Gastroesophageal sphincter (tissue), 4 donors: ENCODE measurements at regions not wholly inside any gene's neighbourhood (a gene's known extent, or its start where the extent isn't known, plus 50 kb on each side); places are given as distances from the start of the nearest gene placed in this dataset.

Experiments
- ATAC-seq: fragments of 150-250 bp; one replicate; pipeline ENCODE4 v1.9.1; 2016; ENCODE audit warnings: mild to moderate bottlenecking, moderate library complexity
- H3K27ac ChIP-seq, 4 donors: fragments of 200-600 bp; sonication (generic) in 3 of 4; 1 replicate in 3 of 4; 2 replicates in 1 of 4; pipeline ENCODE4 v1.5.1; 2016 to 2019
- H3K27me3 ChIP-seq: fragments of 200-600 bp; sonication (generic); one replicate; pipeline ENCODE4 v1.5.1; 2019
- H3K36me3 ChIP-seq, 2 donors: fragments of 200-600 bp; sonication (generic); one replicate each; pipeline ENCODE4 v1.5.1; 2019; ENCODE audit warnings: control low read depth in 1 of 2
- H3K4me1 ChIP-seq, 3 donors: fragments of 200-600 bp; sonication (generic); 1 replicate in 2 of 3; 2 replicates in 1 of 3; pipeline ENCODE4 v1.5.1; 2016 to 2019; ENCODE audit warnings: control low read depth in 2 of 3
- H3K4me3 ChIP-seq, 2 donors: fragments of 200-600 bp; sonication (generic); one replicate each; pipeline ENCODE4 v1.5.1; 2019; ENCODE audit warnings: mild to moderate bottlenecking in 1 of 2, moderate library complexity in 1 of 2
- H3K9me3 ChIP-seq, 3 donors: fragments of 200-600 bp; sonication (generic); one replicate each; pipeline ENCODE4 v1.5.1; 2017 to 2019; ENCODE audit warnings: control low read depth in 2 of 3
- CTCF ChIP-seq, 4 experiments: fragments of 200-600 bp in 2 of 4; fragments of 450-650 bp in 2 of 4; sonication (generic) in 1 of 4; IDR thresholded peaks; one replicate each; pipeline ENCODE4 v1.5.1; 2017 to 2019; ENCODE audit warnings: antibody characterized with exemption in 4 of 4, mild to moderate bottlenecking in 2 of 4, moderate library complexity in 2 of 4
- EP300 ChIP-seq: sonication (generic); formaldehyde crosslinking; IDR thresholded peaks from one replicate; pipeline ENCODE4 v1.6.1; 2017; ENCODE audit warnings: antibody characterized with exemption, mild to moderate bottlenecking
- POLR2A ChIP-seq, 2 donors: fragments of 450-650 bp; IDR thresholded peaks; one replicate each; pipeline ENCODE4 v1.6.1; 2017; ENCODE audit warnings: antibody characterized with exemption in 2 of 2, mild to moderate bottlenecking in 2 of 2, moderate library complexity in 1 of 2
- POLR2AphosphoS5 ChIP-seq: sonication (generic); formaldehyde crosslinking; IDR thresholded peaks from one replicate; pipeline ENCODE4 v1.6.1; 2017; ENCODE audit warnings: antibody characterized with exemption
- WGBS, 2 donors: methylation state at CpG; one replicate each; pipeline ENCODE4 v1.1.5; 2018; ENCODE audit warnings: low coverage in 1 of 2; 5-methylcytosine and 5-hydroxymethylcytosine counted together

GRCh38 chr3:16720367-16720940 is 115.2 kb upstream of the DAZL start:
- H3K9me3 ChIP-seq = no peaks in the 10 kb centered on the region
- no peak overlapping the region for H3K27ac ChIP-seq
- no peaks in the 10 kb centered on the region for H3K27me3 ChIP-seq
- no peaks in the 10 kb centered on the region for H3K4me1 ChIP-seq
- ATAC-seq = no peak
- 42 to 56% methylated on average over 3 of the region's 3 CpGs for WGBS, 2 donors
- no peaks in the 10 kb centered on the region for H3K36me3 ChIP-seq
- TF ChIP-seq EP300 = no peak
- TF ChIP-seq CTCF (IDR thresholded peaks at IDR 0.05) = no peak
- TF ChIP-seq POLR2A (IDR thresholded peaks at IDR 0.05) = no peak
- TF ChIP-seq POLR2AphosphoS5 = no peak
- H3K4me3 ChIP-seq = no peak overlapping the region

GRCh38 chr3:16721494-16721893 is 116.3 kb upstream of the DAZL start:
- no peaks in the 10 kb centered on the region for H3K27me3 ChIP-seq
- H3K4me3 ChIP-seq = no peak overlapping the region
- no peaks in the 10 kb centered on the region for H3K4me1 ChIP-seq
- no peak overlapping the region for H3K27ac ChIP-seq
- H3K36me3 ChIP-seq = no peaks in the 10 kb centered on the region
- ATAC-seq = no peak
- TF ChIP-seq CTCF (IDR thresholded peaks at IDR 0.05) = no peak
- no peak for TF ChIP-seq EP300
- no peak for TF ChIP-seq POLR2AphosphoS5
- no peak for TF ChIP-seq POLR2A (IDR thresholded peaks at IDR 0.05)
- H3K9me3 ChIP-seq = peaks cover 0 to 8% (median 0%) of the 10 kb centered on the region in 3 donors
- whole genome bisulfite sequencing, 2 donors = 81 to 91% methylated on average over 1 to 3 of the region's 3 CpGs

- ATAC-seq = no peak
- Histone ChIP-seq H3K27ac (no peak overlapping the region), H3K36me3 (no peaks in the 10 kb centered on the region), H3K27me3 (no peaks in the 10 kb centered on the region), H3K4me1 (no peaks in the 10 kb centered on the region), H3K9me3 (peaks cover 0 to 11% (median 0%) of the 10 kb centered on the region in 3 donors), H3K4me3 (no peak overlapping the region)
- TF ChIP-seq EP300 (no peak), POLR2AphosphoS5 (no peak), POLR2A (IDR thresholded peaks at IDR 0.05) (no peak), CTCF (IDR thresholded peaks at IDR 0.05) (no peak)
- WGBS, 2 donors = 50 to 100% methylated on average over 1 of the region's 1 CpG
These were observed 118.8 kb upstream of the DAZL start for GRCh38 chr3:16723978-16724377.

GRCh38 chr3:16724487-16724886 is 119.3 kb upstream of the DAZL start:
- 56 to 93% methylated on average over 3 of the region's 3 CpGs for whole genome bisulfite sequencing, 2 donors
- Histone ChIP-seq H3K9me3 (peaks cover 0 to 11% (median 0%) of the 10 kb centered on the region in 3 donors), H3K27me3 (no peaks in the 10 kb centered on the region), H3K4me1 (no peaks in the 10 kb centered on the region), H3K27ac (no peak overlapping the region), H3K4me3 (no peak overlapping the region), H3K36me3 (no peaks in the 10 kb centered on the region)
- TF ChIP-seq CTCF (IDR thresholded peaks at IDR 0.05) (no peak), EP300 (no peak), POLR2AphosphoS5 (no peak), POLR2A (IDR thresholded peaks at IDR 0.05) (no peak)
- no peak for ATAC-seq

- 0% methylated on average over 1 of the region's 1 CpG; no CpG with 5 or more reads in 1 of the 2 donors for WGBS, 2 donors
- no peak for ATAC-seq
These were observed 120.7 kb upstream of the DAZL start for GRCh38 chr3:16725972-16726371.

More at GRCh38 chr3:16725972-16726371, 120.7 kb upstream of the DAZL start:
- H3K36me3 ChIP-seq = no peaks in the 10 kb centered on the region
- no peak overlapping the region for H3K27ac ChIP-seq
- peaks cover 0 to 11% (median 0%) of the 10 kb centered on the region in 3 donors for H3K9me3 ChIP-seq
- H3K4me3 ChIP-seq = no peak overlapping the region
- no peaks in the 10 kb centered on the region for H3K4me1 ChIP-seq
- TF ChIP-seq EP300 = no peak
- TF ChIP-seq POLR2AphosphoS5 = no peak
- TF ChIP-seq CTCF (IDR thresholded peaks at IDR 0.05) = no peak
- TF ChIP-seq POLR2A (IDR thresholded peaks at IDR 0.05) = no peak
- H3K27me3 ChIP-seq = no peaks in the 10 kb centered on the region
